NB4 (cell line): ENCODE measurements at regions not wholly inside any gene's neighbourhood (a gene's known extent, or its start where the extent isn't known, plus 50 kb on each side); places are given as distances from the start of the nearest gene placed in this dataset.

Source experiments
- DNase-seq: peaks from one replicate; pipeline ENCODE4 v3.0.0; 2010; ENCODE audit warnings: low read depth
- H3K4me3 ChIP-seq: one replicate; pipeline ENCODE4 v1.5.1; 2011; ENCODE audit warnings: mild to moderate bottlenecking, low read depth, low read length, moderate library complexity
- CTCF ChIP-seq: IDR thresholded peaks from one replicate; pipeline ENCODE4 v1.5.1; 2012; ENCODE audit warnings: low read depth, low read length
- MAX ChIP-seq: IDR thresholded peaks from 2 replicates; pipeline ENCODE4 v1.6.1; 2011; ENCODE audit warnings: low read depth, low read length
- MYC ChIP-seq: IDR thresholded peaks from 2 replicates; pipeline ENCODE4 v1.6.1; 2011; ENCODE audit warnings: low read depth, low read length
- POLR2A ChIP-seq: IDR thresholded peaks from 2 replicates; pipeline ENCODE4 v1.6.1; 2011; ENCODE audit warnings: mild to moderate bottlenecking; ENCODE audit not compliant: insufficient read length; ENCODE audit errors: extremely low read depth

- TF ChIP-seq POLR2A (no peak), MYC (no peak), MAX (no peak), CTCF (no peak)
- H3K4me3 ChIP-seq, result no peak overlapping the region
- DNase-seq, result no peak
Observed at GRCh38 chr5:54860321-54860720, 125.1 kb downstream of the ESM1 start.

- TF ChIP-seq MAX, result no peak
- no peak for TF ChIP-seq POLR2A
- TF ChIP-seq MYC, result no peak
- no peak for TF ChIP-seq CTCF
- DNase-seq, result no peak
- no peak overlapping the region for H3K4me3 ChIP-seq
Observed at GRCh38 chr5:54859316-54859715, 126.1 kb downstream of the ESM1 start.

GRCh38 chr5:54854883-54855581 lies 130.4 kb downstream of the ESM1 start:
- DNase-seq, result no peak
- H3K4me3 ChIP-seq, result no peak overlapping the region
- TF ChIP-seq MYC (no peak), MAX (no peak), CTCF (no peak), POLR2A (no peak)

GRCh38 chr5:54852007-54852406 lies 133.4 kb downstream of the ESM1 start:
- TF ChIP-seq MYC, result no peak
- TF ChIP-seq MAX, result no peak
- peak; percentile 13 for TF ChIP-seq CTCF
- TF ChIP-seq POLR2A, result no peak
- DNase-seq, result no peak
- H3K4me3 ChIP-seq, result no peak overlapping the region

- H3K4me3 ChIP-seq, result no peak overlapping the region
- TF ChIP-seq POLR2A (no peak), MAX (no peak), CTCF (no peak), MYC (no peak)
- no peak for DNase-seq
Observed at GRCh38 chr5:54851449-54851848, 133.9 kb downstream of the ESM1 start.
